GM19397 (cell line): ENCODE measurements at regions not wholly inside any gene's neighbourhood (a gene's known extent, or its start where the extent isn't known, plus 50 kb on each side); places are given as distances from the start of the nearest gene placed in this dataset.

ENCODE experiments used
- ATAC-seq: cut with Tn5 transposase; IDR thresholded peaks from one replicate; pipeline ENCODE4 v1.9.1; 2021; ENCODE audit warnings: mild to moderate bottlenecking, moderate library complexity; ENCODE audit not compliant: unreplicated experiment

GRCh38 chr5:105587963-105588662 is 2025.5 kb upstream of the NUDT12 start:
- no peak for ATAC-seq

GRCh38 chr5:105581988-105582690 is 2019.5 kb upstream of the NUDT12 start:
- ATAC-seq = no peak

GRCh38 chr5:105573575-105573974 is 2011.0 kb upstream of the NUDT12 start:
- ATAC-seq = no peak

GRCh38 chr5:105565531-105565930 is 2002.9 kb upstream of the NUDT12 start:
- no peak for ATAC-seq

- no peak for ATAC-seq
Measured at GRCh38 chr5:105563842-105564241, 2001.3 kb upstream of the NUDT12 start.

GRCh38 chr5:105554568-105555169 is 1992.1 kb upstream of the NUDT12 start:
- ATAC-seq = no peak

GRCh38 chr5:105544300-105544699 is 1981.7 kb upstream of the NUDT12 start:
- ATAC-seq = no peak

GRCh38 chr5:105536675-105537074 is 1974.1 kb upstream of the NUDT12 start:
- no peak for ATAC-seq

GRCh38 chr5:105530716-105531261 is 1968.2 kb upstream of the NUDT12 start:
- no peak for ATAC-seq

GRCh38 chr5:105529851-105530250 is 1967.3 kb upstream of the NUDT12 start:
- ATAC-seq = no peak

GRCh38 chr5:105508519-105508918 is 1945.9 kb upstream of the NUDT12 start:
- no peak for ATAC-seq

GRCh38 chr5:105506692-105507277 is 1944.2 kb upstream of the NUDT12 start:
- no peak for ATAC-seq

- ATAC-seq = no peak
Measured at GRCh38 chr5:105503950-105504349, 1941.4 kb upstream of the NUDT12 start.

GRCh38 chr5:105501315-105501714 is 1938.7 kb upstream of the NUDT12 start:
- no peak for ATAC-seq

GRCh38 chr5:105475401-105475800 is 1912.8 kb upstream of the NUDT12 start:
- ATAC-seq = no peak

GRCh38 chr5:105462377-105462776 is 1899.8 kb upstream of the NUDT12 start:
- no peak for ATAC-seq

GRCh38 chr5:105460721-105461120 is 1898.1 kb upstream of the NUDT12 start:
- ATAC-seq = no peak

- ATAC-seq = no peak
Measured at GRCh38 chr5:105453216-105453807, 1890.7 kb upstream of the NUDT12 start.

- ATAC-seq = no peak
Measured at GRCh38 chr5:105448271-105448670, 1885.7 kb upstream of the NUDT12 start.

- ATAC-seq = no peak
Measured at GRCh38 chr5:105430516-105430915, 1867.9 kb upstream of the NUDT12 start.
